HG03442 (cell line): ENCODE measurements at regions not wholly inside any gene's neighbourhood (a gene's known extent, or its start where the extent isn't known, plus 50 kb on each side); places are given as distances from the start of the nearest gene placed in this dataset.
"Not testable (repeated sequence)": the region's sequence is repeated elsewhere in the genome, so short reads cannot be mapped to it uniquely, and the experiment has no call there.

Experiments
- ATAC-seq: cut with Tn5 transposase; IDR thresholded peaks from one replicate; pipeline ENCODE4 v1.9.1; 2021; ENCODE audit warnings: mild to moderate bottlenecking, moderate library complexity; ENCODE audit not compliant: unreplicated experiment

GRCh38 chr4:126458993-126459392, 1144.2 kb downstream of the FAT4 start:
- ATAC-seq: no peak

GRCh38 chr4:126465341-126465740, 1150.6 kb downstream of the FAT4 start:
- no peak for ATAC-seq

DNA sequence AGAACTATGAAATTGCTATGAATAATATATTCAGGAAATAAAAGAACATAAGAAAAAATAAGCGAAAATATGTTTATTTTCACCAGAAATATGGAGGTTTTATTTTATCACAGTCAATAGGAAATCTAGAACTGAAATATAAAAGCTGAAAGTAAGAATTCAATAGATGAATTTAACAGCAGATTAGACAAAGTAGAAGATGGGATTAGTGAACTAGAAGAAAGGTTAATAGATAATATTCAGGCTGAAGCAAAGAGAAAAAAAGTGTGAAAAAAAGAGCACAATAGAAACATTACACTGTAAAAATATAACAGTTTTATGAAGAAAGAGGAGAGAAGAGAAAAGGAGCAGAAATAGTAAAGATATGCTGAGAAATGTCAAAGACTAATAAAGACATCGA, 1152.1 kb downstream of the FAT4 start:
- no peak for ATAC-seq

DNA sequence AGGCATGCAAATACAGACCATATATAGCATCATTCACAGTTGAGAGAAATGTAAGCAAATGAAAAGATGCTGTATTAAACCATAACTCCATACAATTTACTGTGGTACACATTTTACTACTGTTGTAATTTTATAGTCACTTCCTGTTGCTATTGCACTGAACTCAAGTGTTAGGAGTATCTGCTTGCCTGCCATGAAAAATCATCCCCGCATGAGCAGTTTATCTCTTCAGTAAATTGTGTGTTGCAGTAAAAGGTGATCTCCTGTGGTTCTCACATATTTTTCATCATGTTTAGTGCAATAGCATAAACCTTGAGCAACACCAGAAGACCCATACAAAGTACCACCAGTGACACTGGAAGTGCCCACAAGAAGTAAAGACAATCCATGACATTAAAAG, 1153.4 kb downstream of the FAT4 start:
- no peak for ATAC-seq

DNA sequence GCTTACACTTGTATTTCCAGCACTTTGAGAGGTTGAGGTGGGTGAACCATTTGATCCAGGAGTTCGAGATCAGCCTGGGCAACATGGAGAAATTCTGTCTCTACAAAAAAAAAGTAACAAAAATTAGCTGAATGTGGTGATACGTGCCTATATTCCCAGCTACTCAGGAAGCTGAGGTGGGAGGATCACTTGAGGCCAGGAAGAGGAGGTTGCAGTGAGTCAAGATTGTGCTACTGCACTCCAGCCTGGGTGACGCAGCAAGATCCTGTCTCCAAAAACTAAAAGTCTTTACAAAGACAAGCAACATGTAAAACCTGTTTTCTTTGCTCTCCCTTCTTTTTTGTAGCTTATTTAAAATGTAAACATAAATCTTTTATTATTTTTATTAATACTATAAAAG, 1156.1 kb downstream of the FAT4 start:
- ATAC-seq: no peak

DNA sequence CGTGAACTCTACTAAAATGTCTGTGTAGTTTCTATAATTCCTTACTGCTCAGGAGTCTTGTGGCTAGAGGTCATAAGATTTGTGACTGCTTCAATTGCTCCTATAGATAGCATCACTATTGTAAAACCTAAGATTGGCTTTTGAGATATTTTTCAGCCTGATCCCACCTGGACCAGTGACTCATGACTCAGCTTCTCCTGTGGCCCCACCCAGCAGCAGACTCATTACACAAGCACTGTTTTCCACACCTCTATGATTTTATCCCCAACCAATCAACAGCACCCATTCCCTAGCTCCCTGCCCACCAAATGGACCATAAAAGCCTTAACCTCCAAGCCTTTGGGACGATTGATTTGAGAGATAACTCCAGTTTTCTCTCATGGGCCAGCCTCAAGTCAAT, 1157.0 kb upstream of the INTU start:
- no peak for ATAC-seq

- ATAC-seq: no peak
Measured at GRCh38 chr4:126479709-126480108, 1153.0 kb upstream of the INTU start.

GRCh38 chr4:126482311-126482710, 1150.4 kb upstream of the INTU start:
- no peak for ATAC-seq

DNA sequence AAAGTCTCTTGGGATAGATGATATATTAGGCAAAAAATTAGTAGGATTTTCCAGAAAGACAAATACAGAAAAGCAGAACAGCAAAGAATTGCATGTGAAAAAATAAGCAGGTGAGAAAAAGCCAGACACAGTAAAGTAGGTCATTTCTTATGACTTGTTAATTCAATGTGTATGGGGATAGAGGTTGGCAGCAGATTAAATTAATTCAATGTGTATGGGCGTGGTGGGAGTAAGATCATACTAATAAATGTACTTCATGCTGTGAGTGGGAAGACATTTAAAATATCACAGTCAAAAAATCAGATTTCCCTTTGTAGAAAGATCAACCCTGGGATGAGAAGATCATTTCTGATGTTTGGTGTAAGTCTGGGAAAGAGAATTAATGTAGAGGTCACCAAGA, 1146.4 kb upstream of the INTU start:
- ATAC-seq: no peak

GRCh38 chr4:126489826-126490463, 1142.8 kb upstream of the INTU start:
- ATAC-seq: no peak

GRCh38 chr4:126495163-126495752, 1137.5 kb upstream of the INTU start:
- ATAC-seq: no peak

GRCh38 chr4:126512979-126513378, 1119.8 kb upstream of the INTU start:
- no peak for ATAC-seq

GRCh38 chr4:126513596-126513995, 1119.2 kb upstream of the INTU start:
- ATAC-seq: no peak

DNA sequence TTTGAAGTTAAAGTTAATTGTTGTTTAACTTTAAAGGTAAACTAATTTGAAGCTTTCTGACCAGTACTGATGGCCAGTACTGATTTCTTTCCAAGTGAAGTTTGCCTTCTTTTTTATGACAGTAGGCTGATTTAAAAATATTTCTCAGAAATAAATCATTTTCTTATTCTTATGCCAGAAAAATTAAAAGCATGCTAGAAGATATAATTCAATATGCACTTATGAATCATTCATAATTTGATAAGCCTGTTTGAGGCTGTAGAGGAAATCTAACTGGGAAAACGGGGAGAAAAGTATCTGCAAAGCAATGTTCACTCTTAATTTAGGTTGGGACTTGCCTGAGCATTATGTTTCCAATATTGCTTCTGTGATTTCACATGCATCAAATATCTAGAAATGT, 1112.0 kb upstream of the INTU start:
- no peak for ATAC-seq

GRCh38 chr4:126525400-126525799, 1107.4 kb upstream of the INTU start:
- ATAC-seq: not testable (repeated sequence)

DNA sequence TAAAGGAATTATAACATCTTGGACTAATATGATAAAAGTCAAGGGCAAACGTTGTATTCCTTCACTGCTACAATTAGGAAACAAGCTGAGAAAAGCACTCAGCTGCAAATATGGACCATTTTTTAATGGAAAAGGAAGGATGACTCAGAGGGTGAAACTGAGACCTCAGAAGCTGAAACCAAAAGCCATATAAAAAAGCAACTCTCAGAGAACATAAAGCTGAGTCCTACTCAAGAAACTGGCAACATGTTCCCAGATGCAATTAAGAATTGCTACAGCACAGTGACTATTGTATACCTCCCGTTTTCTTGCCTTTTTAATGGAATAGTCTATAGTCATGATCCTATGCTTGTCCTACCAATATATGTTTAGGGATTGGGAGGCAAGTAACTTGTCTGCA, 1106.4 kb upstream of the INTU start:
- ATAC-seq: no peak

DNA sequence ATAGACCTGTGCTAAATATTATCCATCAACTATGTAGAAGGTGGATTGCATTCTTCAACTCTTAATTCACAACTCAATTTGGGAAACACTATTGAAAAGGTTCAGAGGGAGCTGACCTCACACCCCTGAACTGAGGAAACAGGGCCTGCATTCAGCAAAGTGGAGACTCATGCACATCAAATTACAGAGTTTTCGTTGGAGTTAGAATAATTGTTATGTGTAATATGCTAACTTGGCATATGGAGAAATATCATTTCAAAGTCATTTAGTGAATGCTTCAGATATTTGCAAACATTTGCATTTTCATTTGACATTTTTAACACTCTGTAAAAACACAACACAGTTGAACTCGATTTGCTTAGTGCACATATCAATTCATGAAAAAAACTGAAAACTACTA, 1102.8 kb upstream of the INTU start:
- no peak for ATAC-seq

DNA sequence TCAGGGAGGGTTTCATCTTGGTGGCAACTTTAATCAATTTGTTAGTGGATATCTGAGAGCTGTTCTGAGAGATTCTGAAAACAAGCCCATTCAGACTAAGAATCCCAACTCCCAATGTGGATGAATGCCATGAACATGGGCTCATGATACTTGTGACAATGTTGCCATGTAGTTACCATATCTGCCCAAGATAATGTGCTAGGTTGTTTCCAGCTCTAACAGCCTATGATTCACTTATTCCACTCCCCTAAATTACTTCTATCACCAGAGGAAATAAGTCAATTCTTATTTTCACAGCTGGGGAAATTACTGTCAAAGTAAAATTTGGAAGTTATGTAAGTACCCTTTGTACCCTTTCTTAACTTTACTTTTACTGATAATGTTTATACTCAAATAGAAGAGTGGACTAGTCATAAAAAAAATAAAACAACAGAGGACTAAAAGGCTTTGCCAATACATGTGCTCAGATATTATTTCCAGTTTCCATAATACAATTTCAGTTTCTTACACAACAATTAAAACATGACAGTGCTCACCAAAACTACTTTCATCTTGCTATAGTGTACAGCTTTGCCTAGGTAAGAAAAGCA, 1101.7 kb upstream of the INTU start:
- ATAC-seq: no peak

DNA sequence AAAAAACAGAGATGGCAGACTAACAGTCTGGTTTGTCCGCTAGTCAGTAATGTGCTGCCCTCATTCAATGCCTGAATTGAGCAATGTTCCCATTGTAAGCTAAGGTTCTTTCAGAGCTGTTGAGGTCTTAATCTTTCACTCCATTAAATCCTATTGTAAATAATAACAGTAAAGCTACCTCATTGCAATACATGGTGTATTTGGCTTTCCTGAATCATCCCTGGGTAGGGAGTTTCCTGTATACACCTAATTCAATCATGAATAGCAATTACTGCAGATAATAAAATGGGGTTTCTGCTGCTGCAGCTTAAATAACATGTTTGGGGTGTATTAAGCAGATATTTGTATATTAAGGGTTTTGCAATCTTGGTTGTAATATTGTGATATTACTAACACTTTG, 1100.2 kb upstream of the INTU start:
- ATAC-seq: no peak

DNA sequence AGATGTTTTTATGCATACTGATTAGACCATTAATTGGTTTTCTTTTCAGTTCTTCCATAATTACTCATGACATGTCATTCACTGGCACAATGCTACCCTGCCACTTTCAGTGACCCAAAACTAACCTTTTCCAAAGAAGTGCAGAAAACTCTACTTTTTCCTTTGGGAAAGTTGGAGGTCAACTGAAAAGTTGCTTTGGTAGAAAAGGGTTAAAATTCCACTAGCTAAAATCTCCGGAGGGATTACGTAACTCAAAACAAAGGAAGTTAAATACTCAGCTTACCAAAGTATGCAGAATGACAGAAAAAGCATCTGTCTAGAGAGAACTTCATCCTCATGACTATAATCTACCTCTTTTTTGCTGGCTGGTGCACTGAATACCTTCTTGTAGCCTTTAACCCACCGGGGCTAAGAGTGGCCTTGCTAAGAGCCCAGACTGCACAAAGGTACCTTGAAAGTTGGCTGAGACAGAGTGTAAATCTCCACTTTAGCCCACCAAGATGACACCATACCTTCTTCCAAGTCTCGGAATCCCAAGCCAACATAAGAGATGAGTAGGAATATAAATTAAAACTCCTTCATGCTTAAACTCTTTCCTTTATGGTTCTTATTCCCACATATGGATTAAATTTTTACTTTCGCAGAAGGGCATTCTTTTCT, 1099.5 kb upstream of the INTU start:
- ATAC-seq: no peak

GRCh38 chr4:126539771-126540170, 1093.0 kb upstream of the INTU start:
- ATAC-seq: no peak

DNA sequence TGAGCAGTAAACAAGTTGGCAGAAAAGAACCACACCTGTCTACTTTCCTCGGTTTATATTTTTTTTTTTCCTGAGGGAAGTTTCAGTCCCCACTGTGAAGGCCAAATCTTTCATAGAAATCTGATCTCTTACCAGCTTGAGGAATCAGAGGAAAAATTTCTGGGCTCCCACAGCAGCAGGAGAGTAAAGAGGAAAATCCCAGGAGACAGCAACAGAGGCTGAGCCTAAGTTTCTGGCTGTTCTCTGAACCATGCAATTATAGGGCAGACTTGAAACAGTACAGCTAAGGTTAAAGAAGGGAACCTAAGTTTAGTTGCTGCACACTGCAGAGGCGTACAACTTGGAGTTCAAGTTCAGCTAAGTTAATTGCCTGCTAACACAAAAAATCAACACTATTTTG, 1090.9 kb upstream of the INTU start:
- ATAC-seq: no peak
